Upper lobe of right lung (tissue), 1 donor: ENCODE measurements at regions not wholly inside any gene's neighbourhood (a gene's known extent, or its start where the extent isn't known, plus 50 kb on each side); places are given as distances from the start of the nearest gene placed in this dataset.

Experiments used
- ATAC-seq: fragments of 200-7000 bp; cut with Tn5 transposase; one replicate; pipeline ENCODE4 v1.9.1; 2020; ENCODE audit warnings: mild to moderate bottlenecking, moderate library complexity
- DNase-seq: peaks from one replicate; pipeline ENCODE4 v3.0.0-alpha.2; 2020
- H3K27ac ChIP-seq: fragments of 200-600 bp; one replicate; pipeline ENCODE4 v1.8.0; 2022
- H3K27me3 ChIP-seq: fragments of 200-600 bp; one replicate; pipeline ENCODE4 v1.8.0; 2022; ENCODE audit warnings: mild to moderate bottlenecking
- H3K36me3 ChIP-seq: fragments of 200-600 bp; one replicate; pipeline ENCODE4 v1.8.0; 2022
- H3K4me1 ChIP-seq: fragments of 200-600 bp; one replicate; pipeline ENCODE4 v1.8.0; 2022
- H3K4me3 ChIP-seq: fragments of 200-600 bp; one replicate; pipeline ENCODE4 v1.8.0; 2022; ENCODE audit warnings: mild to moderate bottlenecking
- H3K9me3 ChIP-seq: fragments of 200-600 bp; one replicate; pipeline ENCODE4 v1.8.0; 2022
- intact Hi-C: fragments of 100-400 bp; cut with DNase I; formaldehyde crosslinking; loops from one replicate; pipeline ENCODE4 v1.11.0; 2022
- TF ChIP-seq, protein P1 (sequence below): fragments of 200-600 bp; IDR thresholded peaks from one replicate; pipeline ENCODE4 v1.8.0; 2022; ENCODE audit warnings: antibody characterized with exemption
- donor health status: DM: no; HTN: yes; CAD: no; lungs with severe emphysema.

DNA sequence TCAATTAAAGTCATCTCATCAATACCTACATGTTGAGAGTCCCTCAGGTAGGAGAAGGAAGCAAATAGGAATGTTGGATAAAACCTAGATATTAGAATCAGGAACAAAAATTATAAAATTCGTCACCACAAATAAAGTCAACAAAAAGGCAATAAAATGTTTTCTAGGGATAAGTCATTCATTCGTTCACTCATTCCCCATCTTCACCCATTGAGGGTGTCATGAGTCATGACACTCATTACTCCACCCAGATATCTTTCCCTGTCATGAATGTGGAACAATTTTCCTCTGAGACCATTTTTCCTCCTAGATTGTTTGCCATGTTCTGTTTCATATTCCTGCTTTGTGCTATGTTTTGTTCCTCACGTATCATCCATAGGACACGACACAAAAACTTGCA is 50.9 kb upstream of the OLIG3 start:
- no peak for ATAC-seq
- Histone ChIP-seq H3K9me3 (no peaks in the 10 kb centered on the region), H3K4me3 (no peak overlapping the region), H3K36me3 (no peaks in the 10 kb centered on the region), H3K4me1 (no peaks in the 10 kb centered on the region), H3K27ac (no peak overlapping the region), H3K27me3 (no peaks in the 10 kb centered on the region)
- no peak for DNase-seq
- TF ChIP-seq, protein P1, sequence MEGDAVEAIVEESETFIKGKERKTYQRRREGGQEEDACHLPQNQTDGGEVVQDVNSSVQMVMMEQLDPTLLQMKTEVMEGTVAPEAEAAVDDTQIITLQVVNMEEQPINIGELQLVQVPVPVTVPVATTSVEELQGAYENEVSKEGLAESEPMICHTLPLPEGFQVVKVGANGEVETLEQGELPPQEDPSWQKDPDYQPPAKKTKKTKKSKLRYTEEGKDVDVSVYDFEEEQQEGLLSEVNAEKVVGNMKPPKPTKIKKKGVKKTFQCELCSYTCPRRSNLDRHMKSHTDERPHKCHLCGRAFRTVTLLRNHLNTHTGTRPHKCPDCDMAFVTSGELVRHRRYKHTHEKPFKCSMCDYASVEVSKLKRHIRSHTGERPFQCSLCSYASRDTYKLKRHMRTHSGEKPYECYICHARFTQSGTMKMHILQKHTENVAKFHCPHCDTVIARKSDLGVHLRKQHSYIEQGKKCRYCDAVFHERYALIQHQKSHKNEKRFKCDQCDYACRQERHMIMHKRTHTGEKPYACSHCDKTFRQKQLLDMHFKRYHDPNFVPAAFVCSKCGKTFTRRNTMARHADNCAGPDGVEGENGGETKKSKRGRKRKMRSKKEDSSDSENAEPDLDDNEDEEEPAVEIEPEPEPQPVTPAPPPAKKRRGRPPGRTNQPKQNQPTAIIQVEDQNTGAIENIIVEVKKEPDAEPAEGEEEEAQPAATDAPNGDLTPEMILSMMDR: no peak
- intact Hi-C loops: no loop called here

DNA sequence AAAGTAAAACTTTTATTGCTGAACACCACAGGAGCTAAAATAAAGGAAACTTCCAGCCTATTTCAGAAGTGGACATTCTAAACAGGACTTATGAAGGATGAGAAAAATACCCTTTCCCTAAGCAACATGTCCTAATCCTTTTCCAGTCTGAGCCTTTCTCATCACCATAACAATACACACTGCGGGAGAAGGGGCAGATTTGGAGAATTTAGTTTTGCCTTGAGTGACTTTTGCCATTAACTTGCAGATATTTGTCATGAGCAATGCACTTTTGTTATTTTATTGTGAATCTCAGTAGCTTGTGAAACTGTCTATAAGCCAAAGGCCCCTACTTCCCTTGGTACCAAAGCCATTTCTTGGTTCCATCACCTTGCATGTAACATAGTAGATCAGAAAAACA is 53.0 kb upstream of the OLIG3 start:
- DNase-seq: no peak
- Histone ChIP-seq H3K9me3 (no peaks in the 10 kb centered on the region), H3K27me3 (no peaks in the 10 kb centered on the region), H3K4me1 (no peaks in the 10 kb centered on the region), H3K27ac (no peak overlapping the region), H3K36me3 (no peaks in the 10 kb centered on the region), H3K4me3 (no peak overlapping the region)
- no peak for ATAC-seq
- intact Hi-C loops: no loop called here
- TF ChIP-seq, protein P1: no peak

DNA sequence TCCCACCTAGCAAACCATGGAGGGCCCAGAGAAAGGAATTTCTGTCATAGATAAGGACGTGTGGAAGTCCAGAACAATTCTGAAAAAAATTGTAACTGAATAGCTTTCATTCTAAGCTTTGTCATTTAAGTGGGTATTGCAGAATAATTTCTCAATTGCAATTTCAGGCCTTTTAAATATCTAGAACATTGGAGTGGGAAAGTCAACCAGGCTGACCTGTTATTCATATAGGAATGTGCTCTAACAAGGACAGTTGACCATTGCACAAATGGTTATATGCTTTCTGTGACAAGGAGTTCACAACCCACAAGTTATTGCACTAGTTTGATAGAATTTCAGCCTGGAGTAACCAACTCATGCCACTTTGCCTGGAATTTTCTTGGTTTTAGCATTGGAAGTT is 53.4 kb upstream of the OLIG3 start:
- ATAC-seq: no peak
- H3K4me3 ChIP-seq: no peak overlapping the region
- no peak overlapping the region for H3K27ac ChIP-seq
- intact Hi-C loops: no loop called here
- no peaks in the 10 kb centered on the region for H3K9me3 ChIP-seq
- no peaks in the 10 kb centered on the region for H3K4me1 ChIP-seq
- DNase-seq: no peak
- no peaks in the 10 kb centered on the region for H3K36me3 ChIP-seq
- TF ChIP-seq, protein P1: no peak
- no peaks in the 10 kb centered on the region for H3K27me3 ChIP-seq

DNA sequence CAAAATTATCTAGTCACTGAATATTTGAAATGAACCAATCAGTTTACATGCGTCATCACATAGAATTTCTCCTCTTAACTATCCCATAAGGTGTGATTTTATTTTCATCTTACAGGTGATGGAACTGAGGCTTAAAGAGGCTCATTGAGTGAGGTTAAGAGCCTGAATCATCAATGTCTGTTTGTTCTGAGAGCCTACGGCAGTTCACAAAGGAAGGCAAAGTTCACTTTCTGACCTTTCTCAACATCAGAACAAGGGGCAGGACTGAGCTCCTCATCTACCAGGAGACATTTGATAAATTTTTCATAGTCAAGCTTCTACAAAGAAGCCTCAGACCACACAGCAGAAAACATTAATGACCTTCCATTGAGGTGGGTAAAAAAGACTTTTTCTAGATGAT is 54.9 kb upstream of the OLIG3 start:
- DNase-seq: no peak
- ATAC-seq: no peak
- H3K27me3 ChIP-seq: no peaks in the 10 kb centered on the region
- H3K9me3 ChIP-seq: no peaks in the 10 kb centered on the region
- H3K4me1 ChIP-seq: no peaks in the 10 kb centered on the region
- no peaks in the 10 kb centered on the region for H3K36me3 ChIP-seq
- TF ChIP-seq, protein P1: no peak
- intact Hi-C loops: no loop called here
- no peak overlapping the region for H3K4me3 ChIP-seq
- no peak overlapping the region for H3K27ac ChIP-seq

DNA sequence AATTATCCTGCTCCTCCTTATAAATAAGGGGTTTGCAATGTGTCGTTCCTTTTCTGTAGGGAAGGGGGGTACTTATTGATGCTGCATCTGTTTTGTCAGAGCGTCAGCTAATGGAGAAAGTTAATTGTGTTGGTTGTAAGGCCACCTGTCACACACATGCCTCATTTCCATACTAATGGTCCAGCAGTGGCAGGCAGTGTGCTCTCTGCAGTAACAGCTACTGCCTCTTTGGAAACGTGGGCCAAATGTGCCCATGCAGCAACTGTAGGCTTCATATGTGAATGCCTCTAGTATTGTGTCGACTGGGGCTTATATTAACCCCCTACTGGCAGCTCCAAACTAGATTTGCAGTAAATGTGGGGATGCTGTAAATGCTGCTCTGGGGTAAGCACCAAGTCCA is 56.3 kb upstream of the OLIG3 start:
- no peaks in the 10 kb centered on the region for H3K9me3 ChIP-seq
- H3K36me3 ChIP-seq: no peaks in the 10 kb centered on the region
- H3K4me1 ChIP-seq: no peaks in the 10 kb centered on the region
- intact Hi-C loops: no loop called here
- no peak overlapping the region for H3K27ac ChIP-seq
- no peaks in the 10 kb centered on the region for H3K27me3 ChIP-seq
- no peak for DNase-seq
- ATAC-seq: no peak
- no peak overlapping the region for H3K4me3 ChIP-seq
- TF ChIP-seq, protein P1: no peak

DNA sequence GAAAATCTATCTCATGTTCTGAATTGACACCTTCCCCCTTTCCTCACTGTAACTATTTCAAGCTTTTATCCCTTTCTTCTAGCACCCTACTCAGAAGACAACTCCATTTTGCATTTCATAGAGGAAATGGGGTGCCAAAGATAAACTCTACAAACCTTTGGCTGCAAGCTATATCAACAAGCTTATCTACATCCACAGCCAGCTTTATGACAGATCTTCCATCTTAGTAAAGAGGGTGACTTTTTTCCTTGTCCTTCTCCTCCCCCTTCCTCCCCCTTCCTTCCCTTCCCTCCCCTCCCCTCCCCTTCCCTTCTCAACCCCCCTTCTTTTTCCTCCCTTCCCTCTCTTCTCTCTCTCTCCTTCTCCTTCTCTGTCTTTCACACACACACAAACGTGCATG is 58.0 kb upstream of the OLIG3 start:
- Histone ChIP-seq H3K27me3 (no peaks in the 10 kb centered on the region), H3K4me1 (no peaks in the 10 kb centered on the region), H3K36me3 (no peaks in the 10 kb centered on the region), H3K4me3 (no peak overlapping the region), H3K9me3 (no peaks in the 10 kb centered on the region), H3K27ac (no peak overlapping the region)
- TF ChIP-seq, protein P1: no peak
- intact Hi-C loops: no loop called here
- no peak for DNase-seq
- no peak for ATAC-seq
